Osteocyte (in vitro differentiated cells): ENCODE measurements at regions not wholly inside any gene's neighbourhood (a gene's known extent, or its start where the extent isn't known, plus 50 kb on each side); places are given as distances from the start of the nearest gene placed in this dataset.

Experiments
- DNase-seq: peaks from one replicate; pipeline ENCODE4 v3.0.0; 2021; ENCODE audit warnings: mixed read lengths; ENCODE audit not compliant: unreplicated experiment; ENCODE audit errors: extremely low spot score
- H3K27ac Mint-ChIP-seq: one replicate; pipeline ENCODE4 v1.8.0; 2021; ENCODE audit warnings: mild to moderate bottlenecking, mixed read lengths; ENCODE audit not compliant: unreplicated experiment
- H3K27me3 Mint-ChIP-seq: one replicate; pipeline ENCODE4 v1.8.0; 2021; ENCODE audit warnings: mixed read lengths; ENCODE audit not compliant: unreplicated experiment
- H3K36me3 Mint-ChIP-seq: one replicate; pipeline ENCODE4 v1.8.0; 2021; ENCODE audit warnings: mixed read lengths; ENCODE audit not compliant: unreplicated experiment
- H3K4me1 Mint-ChIP-seq: one replicate; pipeline ENCODE4 v1.8.0; 2021; ENCODE audit warnings: mixed read lengths; ENCODE audit not compliant: unreplicated experiment
- H3K4me3 Mint-ChIP-seq: one replicate; pipeline ENCODE4 v1.8.0; 2021; ENCODE audit warnings: mild to moderate bottlenecking, moderate library complexity, mixed read lengths; ENCODE audit not compliant: unreplicated experiment
- H3K9me3 Mint-ChIP-seq: one replicate; pipeline ENCODE4 v1.8.0; 2021; ENCODE audit warnings: mixed read lengths; ENCODE audit not compliant: unreplicated experiment
- TF ChIP-seq, protein P1 (sequence below): fragments of 200-600 bp; sonication (generic); IDR thresholded peaks from 2 replicates; pipeline ENCODE4 v1.5.0; 2021; ENCODE audit warnings: antibody characterized with exemption, mild to moderate bottlenecking, moderate library complexity

DNA sequence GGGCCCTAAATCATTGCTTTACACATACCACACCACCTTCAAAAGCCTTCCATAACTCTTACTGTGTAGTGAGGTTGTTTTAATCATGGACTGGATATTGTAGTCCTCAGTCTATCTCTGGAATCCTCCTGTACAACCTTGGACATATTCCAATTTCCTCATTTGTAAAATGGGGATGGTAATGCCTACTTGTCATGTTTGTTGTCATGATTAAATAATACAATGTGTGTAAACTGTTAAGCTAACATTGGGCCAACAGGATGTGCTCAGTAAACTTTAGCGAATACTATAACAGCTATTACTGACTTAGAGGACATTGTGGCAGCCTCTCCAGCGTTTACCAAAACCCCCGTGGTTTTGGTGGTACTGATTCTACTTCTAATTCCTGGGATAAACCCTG is 74.7 kb upstream of the PTPRM start:
- H3K27ac Mint-ChIP-seq, result no peak overlapping the region
- H3K4me3 Mint-ChIP-seq, result no peak overlapping the region
- H3K36me3 Mint-ChIP-seq, result no peaks in the 10 kb centered on the region
- TF ChIP-seq, protein P1, sequence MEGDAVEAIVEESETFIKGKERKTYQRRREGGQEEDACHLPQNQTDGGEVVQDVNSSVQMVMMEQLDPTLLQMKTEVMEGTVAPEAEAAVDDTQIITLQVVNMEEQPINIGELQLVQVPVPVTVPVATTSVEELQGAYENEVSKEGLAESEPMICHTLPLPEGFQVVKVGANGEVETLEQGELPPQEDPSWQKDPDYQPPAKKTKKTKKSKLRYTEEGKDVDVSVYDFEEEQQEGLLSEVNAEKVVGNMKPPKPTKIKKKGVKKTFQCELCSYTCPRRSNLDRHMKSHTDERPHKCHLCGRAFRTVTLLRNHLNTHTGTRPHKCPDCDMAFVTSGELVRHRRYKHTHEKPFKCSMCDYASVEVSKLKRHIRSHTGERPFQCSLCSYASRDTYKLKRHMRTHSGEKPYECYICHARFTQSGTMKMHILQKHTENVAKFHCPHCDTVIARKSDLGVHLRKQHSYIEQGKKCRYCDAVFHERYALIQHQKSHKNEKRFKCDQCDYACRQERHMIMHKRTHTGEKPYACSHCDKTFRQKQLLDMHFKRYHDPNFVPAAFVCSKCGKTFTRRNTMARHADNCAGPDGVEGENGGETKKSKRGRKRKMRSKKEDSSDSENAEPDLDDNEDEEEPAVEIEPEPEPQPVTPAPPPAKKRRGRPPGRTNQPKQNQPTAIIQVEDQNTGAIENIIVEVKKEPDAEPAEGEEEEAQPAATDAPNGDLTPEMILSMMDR, result no peak
- no peaks in the 10 kb centered on the region for H3K9me3 Mint-ChIP-seq
- no peak for DNase-seq
- peaks cover 61% of the 10 kb centered on the region for H3K27me3 Mint-ChIP-seq
- H3K4me1 Mint-ChIP-seq, result no peaks in the 10 kb centered on the region

DNA sequence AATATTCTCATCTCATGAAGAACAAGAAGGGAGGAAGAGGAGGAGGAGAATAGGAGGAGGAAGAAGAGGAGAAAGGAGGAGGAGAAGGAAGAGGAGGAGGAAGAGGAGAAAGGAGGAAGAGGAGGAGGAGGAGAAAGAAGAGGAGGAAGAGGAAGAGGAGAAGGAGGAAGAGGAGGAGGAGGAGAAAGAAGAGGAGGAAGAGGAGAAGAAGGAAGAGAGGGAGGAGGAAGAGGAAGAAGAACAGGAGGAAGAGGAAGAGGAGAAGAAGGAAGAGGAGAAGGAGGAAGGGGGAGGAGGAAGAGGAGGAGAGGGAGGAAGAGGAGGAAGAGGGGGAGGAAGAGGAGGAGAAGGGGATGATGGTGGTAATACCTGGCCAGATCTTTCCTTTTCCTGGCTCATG is 70.0 kb upstream of the PTPRM start:
- Mint-ChIP-seq H3K4me3 (no peak overlapping the region), H3K36me3 (no peaks in the 10 kb centered on the region), H3K27ac (no peak overlapping the region), H3K9me3 (no peaks in the 10 kb centered on the region), H3K4me1 (no peaks in the 10 kb centered on the region), H3K27me3 (peaks cover 37% of the 10 kb centered on the region)
- DNase-seq, result no peak
- TF ChIP-seq, protein P1, result no peak

DNA sequence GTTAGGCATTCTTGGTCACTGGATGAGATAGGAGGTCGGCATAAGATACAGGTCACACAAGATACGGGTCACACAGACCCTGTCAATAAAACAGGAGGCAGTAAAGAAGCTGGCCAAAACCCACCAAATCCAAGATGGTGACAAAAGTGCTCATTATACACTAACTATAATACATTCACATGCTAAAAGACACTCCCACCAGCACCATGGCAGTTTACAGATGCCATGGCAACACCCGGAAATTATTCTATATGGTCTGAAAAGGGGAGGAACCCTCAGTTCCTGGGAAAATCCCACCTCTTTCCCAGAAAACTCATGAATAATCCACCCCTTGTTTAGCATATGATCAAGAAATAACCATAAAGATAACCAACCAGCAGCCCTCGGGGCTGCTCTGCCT is 56.0 kb upstream of the PTPRM start:
- H3K27me3 Mint-ChIP-seq, result peaks cover 21% of the 10 kb centered on the region
- H3K4me1 Mint-ChIP-seq, result peaks cover 7% of the 10 kb centered on the region
- TF ChIP-seq, protein P1, result no peak
- no peaks in the 10 kb centered on the region for H3K36me3 Mint-ChIP-seq
- no peak overlapping the region for H3K27ac Mint-ChIP-seq
- H3K9me3 Mint-ChIP-seq, result no peaks in the 10 kb centered on the region
- no peak overlapping the region for H3K4me3 Mint-ChIP-seq
- DNase-seq, result no peak

DNA sequence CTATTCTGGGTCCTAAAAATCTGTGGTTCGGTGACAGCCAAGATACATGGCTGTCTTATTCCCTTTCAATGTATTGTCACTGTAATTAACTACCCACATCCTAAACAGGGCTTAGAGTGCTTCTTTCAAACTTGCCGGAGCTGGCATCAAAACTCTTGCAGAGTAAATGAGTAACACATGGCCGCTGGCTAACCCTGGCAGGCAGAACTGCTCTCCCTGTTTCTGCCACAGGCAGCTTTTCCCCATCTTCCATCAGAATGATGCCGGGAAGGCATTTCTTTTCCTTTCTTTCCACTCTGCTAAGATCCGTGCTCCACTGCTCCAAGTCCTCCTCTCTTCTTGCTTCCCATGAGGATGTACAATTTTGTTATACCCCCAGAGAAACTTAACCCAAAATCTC is 54.8 kb upstream of the PTPRM start:
- H3K4me3 Mint-ChIP-seq, result no peak overlapping the region
- no peak overlapping the region for H3K27ac Mint-ChIP-seq
- H3K27me3 Mint-ChIP-seq, result peaks cover 12% of the 10 kb centered on the region
- no peaks in the 10 kb centered on the region for H3K9me3 Mint-ChIP-seq
- TF ChIP-seq, protein P1, result no peak
- H3K36me3 Mint-ChIP-seq, result no peaks in the 10 kb centered on the region
- no peak for DNase-seq
- peaks cover 7% of the 10 kb centered on the region for H3K4me1 Mint-ChIP-seq

DNA sequence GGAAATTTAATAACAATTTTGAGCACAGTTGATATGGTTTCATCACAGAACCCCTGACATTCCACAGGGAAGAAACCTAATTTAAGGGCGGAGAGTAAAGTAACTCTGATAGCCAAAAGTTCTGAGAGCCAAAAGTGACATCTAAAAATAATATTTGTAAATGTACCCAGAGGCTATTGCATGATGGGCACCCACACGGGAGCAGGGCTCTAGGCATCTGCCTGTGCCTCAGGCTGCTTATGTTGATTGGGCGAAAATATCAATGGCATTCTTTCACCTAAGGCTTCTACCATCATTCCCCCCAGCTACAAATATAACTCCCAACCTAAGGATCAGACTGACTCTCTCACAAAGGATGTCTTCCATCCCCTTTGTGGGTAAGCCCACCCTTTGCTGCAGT is 54.1 kb upstream of the PTPRM start:
- H3K36me3 Mint-ChIP-seq, result no peaks in the 10 kb centered on the region
- H3K27ac Mint-ChIP-seq, result no peak overlapping the region
- H3K27me3 Mint-ChIP-seq, result peaks cover 11% of the 10 kb centered on the region
- DNase-seq, result no peak
- H3K4me1 Mint-ChIP-seq, result peaks cover 7% of the 10 kb centered on the region
- TF ChIP-seq, protein P1, result no peak
- no peaks in the 10 kb centered on the region for H3K9me3 Mint-ChIP-seq
- no peak overlapping the region for H3K4me3 Mint-ChIP-seq
